ENCODE measurements at regions not wholly inside any gene's neighbourhood (a gene's known extent, or its start where the extent isn't known, plus 50 kb on each side); places are given as distances from the start of the nearest gene placed in this dataset.

DNA sequence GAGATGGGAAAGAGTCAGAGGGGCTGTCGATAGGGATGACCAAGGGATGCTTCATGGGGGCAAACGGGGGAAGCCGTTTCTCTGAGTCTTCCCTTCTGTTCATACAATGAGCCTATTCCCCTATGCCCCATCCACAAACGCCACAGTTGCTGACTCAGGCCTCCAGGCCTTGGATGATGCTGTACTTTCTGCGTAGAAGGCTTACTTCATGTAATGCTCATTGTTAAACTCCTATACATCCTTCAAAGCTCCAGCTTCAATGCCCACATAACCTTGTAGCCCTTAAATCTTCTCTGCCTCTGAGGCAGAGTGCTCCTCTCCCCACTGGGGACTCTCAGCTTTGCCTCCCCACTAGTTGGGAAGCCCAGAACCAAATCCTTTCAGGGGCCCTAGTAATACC, 120.3 kb downstream of the PTPRS start:
- TF ChIP-seq, protein P1, sequence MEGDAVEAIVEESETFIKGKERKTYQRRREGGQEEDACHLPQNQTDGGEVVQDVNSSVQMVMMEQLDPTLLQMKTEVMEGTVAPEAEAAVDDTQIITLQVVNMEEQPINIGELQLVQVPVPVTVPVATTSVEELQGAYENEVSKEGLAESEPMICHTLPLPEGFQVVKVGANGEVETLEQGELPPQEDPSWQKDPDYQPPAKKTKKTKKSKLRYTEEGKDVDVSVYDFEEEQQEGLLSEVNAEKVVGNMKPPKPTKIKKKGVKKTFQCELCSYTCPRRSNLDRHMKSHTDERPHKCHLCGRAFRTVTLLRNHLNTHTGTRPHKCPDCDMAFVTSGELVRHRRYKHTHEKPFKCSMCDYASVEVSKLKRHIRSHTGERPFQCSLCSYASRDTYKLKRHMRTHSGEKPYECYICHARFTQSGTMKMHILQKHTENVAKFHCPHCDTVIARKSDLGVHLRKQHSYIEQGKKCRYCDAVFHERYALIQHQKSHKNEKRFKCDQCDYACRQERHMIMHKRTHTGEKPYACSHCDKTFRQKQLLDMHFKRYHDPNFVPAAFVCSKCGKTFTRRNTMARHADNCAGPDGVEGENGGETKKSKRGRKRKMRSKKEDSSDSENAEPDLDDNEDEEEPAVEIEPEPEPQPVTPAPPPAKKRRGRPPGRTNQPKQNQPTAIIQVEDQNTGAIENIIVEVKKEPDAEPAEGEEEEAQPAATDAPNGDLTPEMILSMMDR (IDR thresholded peaks at IDR 0.05; ENCODE audit: low read depth, low read length) = no peak
- DNase-seq (ENCODE audit: extremely low read depth, low read depth) = no peak

DNA sequence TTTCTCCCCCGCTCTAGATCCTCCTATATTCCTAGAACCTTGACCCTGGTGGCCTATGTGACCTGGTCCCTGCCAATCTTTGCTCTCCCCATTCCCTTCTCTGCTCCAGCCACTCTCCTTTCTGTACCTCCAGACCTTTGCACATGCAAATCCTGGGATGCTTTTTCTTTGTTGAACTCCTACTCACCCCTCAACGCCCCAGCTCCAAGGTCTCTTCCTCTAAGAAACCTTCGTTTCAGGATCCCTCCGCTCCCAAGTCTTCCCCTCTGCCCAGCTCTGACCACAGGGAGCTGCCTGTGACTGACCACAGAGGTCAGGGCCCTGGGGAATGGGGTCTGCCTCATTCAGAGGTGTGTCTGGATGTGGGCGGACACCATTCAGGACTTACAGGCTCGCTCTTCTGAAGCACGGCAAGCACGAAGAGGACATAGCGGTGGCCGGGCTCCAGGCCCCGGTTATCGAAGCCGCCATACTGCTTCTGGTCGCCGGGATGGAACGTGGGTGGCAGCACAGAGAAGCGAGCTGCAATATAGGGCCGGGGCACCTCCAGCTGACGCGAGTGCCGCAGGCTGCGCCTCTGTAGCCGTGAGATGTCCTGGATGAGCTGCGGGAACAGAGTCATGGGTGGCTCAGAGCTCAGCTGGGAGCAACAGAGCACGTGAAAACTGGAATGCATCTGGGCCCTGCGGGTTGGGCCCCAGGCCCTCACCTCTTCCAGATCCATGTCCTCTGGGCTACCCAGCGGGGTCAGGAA, 120.9 kb downstream of the PTPRS start:
- no peak for DNase-seq (ENCODE audit: extremely low read depth, low read depth)
- TF ChIP-seq, protein P1 (IDR thresholded peaks at IDR 0.05; ENCODE audit: low read depth, low read length) = no peak

DNA sequence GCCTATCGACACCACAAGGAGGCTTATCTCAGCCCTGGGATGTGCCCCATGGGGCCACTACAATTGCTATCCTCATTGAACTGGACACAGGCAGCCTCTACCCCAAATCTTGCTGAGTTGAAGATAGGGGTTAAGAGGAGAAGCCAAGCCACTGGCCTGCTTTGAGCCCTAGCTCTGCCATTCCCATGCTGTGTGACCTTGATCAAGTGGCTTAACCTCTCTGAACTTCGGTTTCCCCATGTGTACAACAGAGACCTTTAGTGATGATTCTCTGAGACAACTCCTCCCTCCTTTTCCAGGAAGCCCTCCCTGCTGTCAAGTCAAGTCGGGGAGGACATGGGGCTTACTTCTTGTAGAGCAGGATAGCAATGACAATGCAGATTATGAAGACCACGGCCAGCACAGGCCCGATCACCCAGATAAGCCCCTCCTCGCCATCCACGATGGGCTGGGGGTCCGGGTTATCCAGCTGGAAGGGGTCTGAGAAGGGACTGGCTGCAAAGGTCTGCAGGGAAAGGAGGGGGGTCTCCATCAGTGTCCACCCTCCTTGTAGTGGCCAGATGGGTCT, 121.6 kb downstream of the PTPRS start:
- TF ChIP-seq, protein P1 (IDR thresholded peaks at IDR 0.05; ENCODE audit: low read depth, low read length) = no peak
- DNase-seq (ENCODE audit: extremely low read depth, low read depth) = no peak

DNA sequence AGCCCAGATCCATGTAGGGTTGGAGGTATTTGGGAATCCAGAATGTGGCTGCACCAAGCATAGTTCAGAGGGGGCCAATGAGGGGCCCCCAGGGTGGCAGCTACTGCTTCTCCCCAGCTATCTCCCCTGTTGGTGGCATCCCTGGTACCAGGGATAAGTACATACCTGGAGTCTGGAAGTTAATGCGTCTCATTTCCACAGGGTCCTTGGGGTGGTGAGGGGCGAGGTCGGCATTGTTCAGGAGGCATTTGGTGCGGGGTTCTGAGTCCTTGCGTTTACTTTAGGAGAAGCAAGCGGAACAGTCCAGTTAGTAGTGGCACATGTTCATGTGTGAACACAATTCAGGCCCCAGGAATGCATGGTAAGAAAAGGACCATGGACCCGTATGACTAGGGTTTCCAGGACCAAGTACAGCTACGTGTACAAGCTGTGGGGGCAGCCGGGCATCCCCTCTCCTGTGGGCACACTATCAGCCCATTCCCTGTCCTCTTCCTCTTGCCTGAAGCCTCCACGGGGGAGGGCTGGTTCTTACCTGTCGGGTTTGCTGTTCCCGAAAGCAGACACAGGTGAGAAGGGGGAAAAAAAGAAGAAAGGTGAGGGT, 122.3 kb downstream of the PTPRS start:
- no peak for DNase-seq (ENCODE audit: extremely low read depth, low read depth)

DNA sequence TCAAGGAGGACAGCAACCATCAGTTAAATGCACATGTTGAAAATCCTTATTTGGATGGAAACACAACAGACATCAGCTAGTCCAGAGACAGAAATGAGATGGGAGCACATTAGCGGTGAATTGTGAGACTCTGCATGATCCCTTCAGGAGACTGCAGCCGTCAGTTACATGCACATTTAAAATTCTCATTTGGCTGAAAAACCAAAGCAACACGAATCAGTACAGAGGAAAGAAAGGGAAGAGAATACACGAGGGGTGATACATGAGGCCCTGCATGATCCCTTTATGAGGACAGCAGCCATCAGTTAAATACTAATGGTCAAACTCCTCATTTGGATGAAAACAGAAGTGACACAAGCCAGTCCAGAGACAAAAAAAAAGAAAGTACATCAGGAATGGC, 123.4 kb downstream of the PTPRS start:
- TF ChIP-seq, protein P1 (IDR thresholded peaks at IDR 0.05; ENCODE audit: low read depth, low read length) = no peak
- DNase-seq (ENCODE audit: extremely low read depth, low read depth) = no peak

More for the DNA sequence above, 122.3 kb downstream of the PTPRS start:
- TF ChIP-seq, protein P1 (IDR thresholded peaks at IDR 0.05; ENCODE audit: low read depth, low read length) = no peak

DNA sequence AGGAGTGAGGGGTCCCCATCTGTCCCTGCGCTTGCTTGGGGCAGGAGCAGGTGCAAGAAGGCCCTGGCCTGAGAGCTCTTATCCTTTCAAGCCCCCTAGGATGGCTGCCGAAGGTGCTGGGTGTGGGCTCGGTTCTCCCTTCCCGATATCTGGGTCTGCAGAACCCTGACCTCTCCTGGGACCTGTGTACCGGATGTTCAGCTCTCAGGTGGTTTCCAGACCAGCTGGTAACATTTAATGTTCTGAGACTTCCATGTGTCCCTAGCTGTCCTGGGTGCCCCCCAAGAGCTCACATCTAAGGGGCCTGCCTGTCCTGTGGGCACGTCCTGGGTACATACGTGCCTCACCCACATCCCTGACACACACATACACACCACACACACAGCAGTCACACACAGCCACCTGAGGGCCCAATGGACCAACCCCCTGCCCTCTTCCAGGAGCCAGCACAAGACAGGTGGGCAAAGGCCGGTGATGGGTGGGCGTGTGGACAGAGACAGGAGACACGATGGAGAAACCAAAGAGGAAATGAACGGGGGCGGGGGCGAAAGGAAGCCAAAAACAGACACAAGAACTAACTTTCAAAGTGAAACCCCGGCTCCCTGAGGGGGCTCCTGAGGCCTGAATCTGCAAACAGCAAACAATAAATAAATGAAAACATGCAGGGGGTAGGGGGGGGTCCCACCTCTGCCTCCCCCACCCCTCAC, 124.3 kb downstream of the PTPRS start:
- TF ChIP-seq, protein P1 (IDR thresholded peaks at IDR 0.05; ENCODE audit: low read depth, low read length) = no peak
- DNase-seq (ENCODE audit: extremely low read depth, low read depth) = no peak

DNA sequence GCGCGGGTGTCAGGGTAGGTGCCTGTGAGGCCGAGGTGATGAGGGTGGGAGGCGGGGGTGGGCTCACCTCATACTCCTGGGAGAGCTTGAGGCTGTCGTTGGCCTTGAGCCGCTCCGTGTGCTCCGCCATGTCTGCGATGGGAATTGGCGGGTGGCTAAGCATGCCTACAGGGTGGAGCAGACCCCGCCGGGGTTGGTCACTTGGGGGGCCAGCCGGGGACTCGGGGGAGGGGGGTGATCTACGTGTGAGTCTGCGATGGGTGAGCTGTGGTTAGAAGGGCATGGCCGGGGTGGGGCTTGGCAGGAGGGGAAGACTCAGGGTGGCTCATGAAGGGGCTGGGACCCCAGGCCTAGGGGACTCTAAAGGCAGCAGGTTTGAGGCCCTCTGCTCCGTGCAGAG, 125.2 kb downstream of the PTPRS start:
- DNase-seq (ENCODE audit: extremely low read depth, low read depth) = no peak
- TF ChIP-seq, protein P1 (IDR thresholded peaks at IDR 0.05; ENCODE audit: low read depth, low read length) = no peak
